ENCODE measurements at regions not wholly inside any gene's neighbourhood (a gene's known extent, or its start where the extent isn't known, plus 50 kb on each side); places are given as distances from the start of the nearest gene placed in this dataset.

DNA sequence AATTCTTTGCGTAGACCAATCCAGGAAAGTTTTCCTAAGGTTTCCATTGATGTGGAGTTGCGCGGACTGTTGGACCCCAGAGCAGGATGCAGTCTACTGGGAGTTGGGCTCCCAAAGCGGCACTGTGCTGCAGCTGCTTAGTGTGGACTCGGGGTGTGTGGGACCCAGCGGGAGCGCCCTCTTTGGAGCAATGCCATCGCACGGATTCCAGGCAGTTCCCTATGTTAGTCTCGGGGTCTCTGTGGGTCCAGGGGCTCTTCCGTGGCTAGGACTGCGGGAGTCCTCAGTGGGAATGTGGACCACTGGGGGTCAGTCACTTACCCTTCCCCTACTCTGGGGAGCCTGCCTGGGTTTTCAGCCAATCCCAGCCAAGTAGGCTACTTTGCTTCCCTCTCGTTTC is 151.7 kb upstream of the OLIG3 start:
- no peaks in the 10 kb centered on the region for H3K79me2 ChIP-seq
- H3K4me3 ChIP-seq (ENCODE audit: low read depth, low read length) = no peak overlapping the region
- H3K36me3 ChIP-seq (ENCODE audit: control insufficient read depth, insufficient read depth, low read length) = no peaks in the 10 kb centered on the region
- no peak overlapping the region for H3K27ac ChIP-seq
- no peak overlapping the region for H2AFZ ChIP-seq
- H3K9me3 ChIP-seq (ENCODE audit: control insufficient read depth, low read length) = no peaks in the 10 kb centered on the region
- no peak overlapping the region for H3K9ac ChIP-seq
- no peak overlapping the region for H3K4me2 ChIP-seq (ENCODE audit: low read length)
- no peaks in the 10 kb centered on the region for H3K27me3 ChIP-seq (ENCODE audit: control insufficient read depth, insufficient read depth, low read length)
- H3K4me1 ChIP-seq = no peaks in the 10 kb centered on the region
- TF ChIP-seq, protein P1, sequence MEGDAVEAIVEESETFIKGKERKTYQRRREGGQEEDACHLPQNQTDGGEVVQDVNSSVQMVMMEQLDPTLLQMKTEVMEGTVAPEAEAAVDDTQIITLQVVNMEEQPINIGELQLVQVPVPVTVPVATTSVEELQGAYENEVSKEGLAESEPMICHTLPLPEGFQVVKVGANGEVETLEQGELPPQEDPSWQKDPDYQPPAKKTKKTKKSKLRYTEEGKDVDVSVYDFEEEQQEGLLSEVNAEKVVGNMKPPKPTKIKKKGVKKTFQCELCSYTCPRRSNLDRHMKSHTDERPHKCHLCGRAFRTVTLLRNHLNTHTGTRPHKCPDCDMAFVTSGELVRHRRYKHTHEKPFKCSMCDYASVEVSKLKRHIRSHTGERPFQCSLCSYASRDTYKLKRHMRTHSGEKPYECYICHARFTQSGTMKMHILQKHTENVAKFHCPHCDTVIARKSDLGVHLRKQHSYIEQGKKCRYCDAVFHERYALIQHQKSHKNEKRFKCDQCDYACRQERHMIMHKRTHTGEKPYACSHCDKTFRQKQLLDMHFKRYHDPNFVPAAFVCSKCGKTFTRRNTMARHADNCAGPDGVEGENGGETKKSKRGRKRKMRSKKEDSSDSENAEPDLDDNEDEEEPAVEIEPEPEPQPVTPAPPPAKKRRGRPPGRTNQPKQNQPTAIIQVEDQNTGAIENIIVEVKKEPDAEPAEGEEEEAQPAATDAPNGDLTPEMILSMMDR (IDR thresholded peaks at IDR 0.05) = no peak

DNA sequence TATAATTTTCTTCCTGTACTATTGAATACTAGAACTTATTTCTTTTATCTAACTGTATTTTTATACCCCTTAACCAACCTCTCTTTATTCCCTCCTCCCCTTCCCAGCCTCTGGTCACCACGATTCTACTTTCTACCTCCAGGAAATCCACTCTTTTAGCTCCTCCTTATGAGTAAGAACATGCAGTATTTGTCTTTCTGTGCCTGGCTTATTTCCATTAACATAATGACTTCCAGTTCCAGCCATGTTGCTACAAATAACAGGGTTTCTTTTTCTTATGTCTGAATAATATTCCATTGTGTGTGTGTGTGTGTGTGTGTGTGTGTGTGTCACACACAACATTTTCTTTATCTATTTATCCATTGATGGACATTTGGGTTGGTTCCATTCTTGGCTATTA is 152.3 kb upstream of the OLIG3 start:
- no peaks in the 10 kb centered on the region for H3K36me3 ChIP-seq (ENCODE audit: control insufficient read depth, insufficient read depth, low read length)
- H3K9ac ChIP-seq = no peak overlapping the region
- H3K4me1 ChIP-seq = no peaks in the 10 kb centered on the region
- no peaks in the 10 kb centered on the region for H3K79me2 ChIP-seq
- H3K9me3 ChIP-seq (ENCODE audit: control insufficient read depth, low read length) = no peaks in the 10 kb centered on the region
- H3K27ac ChIP-seq = no peak overlapping the region
- H3K4me3 ChIP-seq (ENCODE audit: low read depth, low read length) = no peak overlapping the region
- H3K27me3 ChIP-seq (ENCODE audit: control insufficient read depth, insufficient read depth, low read length) = no peaks in the 10 kb centered on the region
- TF ChIP-seq, protein P1 (IDR thresholded peaks at IDR 0.05) = no peak
- H3K4me2 ChIP-seq (ENCODE audit: low read length) = no peak overlapping the region
- H2AFZ ChIP-seq = no peak overlapping the region

DNA sequence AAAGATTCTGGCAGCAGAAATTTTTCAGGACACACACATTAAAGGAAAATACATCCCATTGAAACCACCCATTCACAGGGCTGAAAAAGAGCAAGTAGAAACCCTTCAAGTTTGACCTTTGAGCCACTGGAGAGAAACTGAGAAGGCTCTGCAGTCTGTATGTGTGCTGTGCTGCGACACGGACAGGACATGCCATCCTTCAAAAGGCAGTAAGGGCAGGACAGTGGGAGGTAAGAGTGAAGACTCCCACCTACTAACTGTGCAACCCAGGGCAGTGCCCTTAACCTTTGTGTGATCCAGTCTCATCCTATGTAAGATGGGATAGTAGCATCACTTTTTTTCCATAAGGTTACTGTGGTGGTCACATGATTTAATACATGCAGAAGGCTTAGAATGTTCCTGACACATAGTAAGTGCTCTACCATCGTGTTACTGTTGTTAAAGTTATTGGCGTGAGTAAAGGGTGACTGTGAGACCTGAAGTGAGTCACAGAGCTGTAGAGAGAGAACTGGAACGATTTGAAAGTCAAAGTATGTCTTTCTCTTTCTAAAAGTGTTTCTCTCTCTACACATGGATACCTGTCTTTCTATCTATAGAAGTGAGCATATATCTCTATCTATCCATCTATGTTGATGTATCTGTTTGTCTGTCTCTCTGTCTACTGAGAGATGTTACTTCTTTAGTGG is 153.7 kb upstream of the OLIG3 start:
- H3K4me1 ChIP-seq = no peaks in the 10 kb centered on the region
- no peaks in the 10 kb centered on the region for H3K9me3 ChIP-seq (ENCODE audit: control insufficient read depth, low read length)
- H3K27ac ChIP-seq = no peak overlapping the region
- H3K4me2 ChIP-seq (ENCODE audit: low read length) = no peak overlapping the region
- H3K9ac ChIP-seq = no peak overlapping the region
- no peak overlapping the region for H2AFZ ChIP-seq
- H3K4me3 ChIP-seq (ENCODE audit: low read depth, low read length) = no peak overlapping the region
- H3K27me3 ChIP-seq (ENCODE audit: control insufficient read depth, insufficient read depth, low read length) = no peaks in the 10 kb centered on the region
- H3K36me3 ChIP-seq (ENCODE audit: control insufficient read depth, insufficient read depth, low read length) = no peaks in the 10 kb centered on the region
- TF ChIP-seq, protein P1 (IDR thresholded peaks at IDR 0.05) = no peak
- no peaks in the 10 kb centered on the region for H3K79me2 ChIP-seq

DNA sequence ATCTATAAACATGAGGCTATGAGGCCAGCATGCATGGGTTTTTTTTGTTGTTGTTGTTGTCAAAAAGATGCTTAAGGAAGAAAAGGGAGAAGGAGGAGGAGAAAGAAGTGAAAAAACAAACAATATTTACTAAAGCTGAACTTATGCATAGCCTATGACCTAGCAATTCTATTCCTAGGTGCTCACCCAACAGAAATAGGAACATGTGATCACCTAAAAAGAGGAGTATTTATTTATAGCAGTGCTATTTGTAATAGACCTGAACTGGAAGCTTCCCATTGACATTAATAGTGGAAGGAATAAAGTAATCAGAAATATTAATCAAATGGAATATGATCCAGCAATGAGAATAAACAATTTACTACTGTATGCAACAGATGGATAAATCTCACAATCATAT is 156.5 kb upstream of the OLIG3 start:
- Histone ChIP-seq H3K27me3 (ENCODE audit: control insufficient read depth, insufficient read depth, low read length) (no peaks in the 10 kb centered on the region), H2AFZ (no peak overlapping the region), H3K4me3 (ENCODE audit: low read depth, low read length) (no peak overlapping the region), H3K9ac (no peak overlapping the region), H3K79me2 (no peaks in the 10 kb centered on the region), H3K9me3 (ENCODE audit: control insufficient read depth, low read length) (no peaks in the 10 kb centered on the region), H3K4me1 (no peaks in the 10 kb centered on the region), H3K36me3 (ENCODE audit: control insufficient read depth, insufficient read depth, low read length) (no peaks in the 10 kb centered on the region), H3K4me2 (ENCODE audit: low read length) (no peak overlapping the region), H3K27ac (no peak overlapping the region)
- TF ChIP-seq, protein P1 (IDR thresholded peaks at IDR 0.05) = no peak

DNA sequence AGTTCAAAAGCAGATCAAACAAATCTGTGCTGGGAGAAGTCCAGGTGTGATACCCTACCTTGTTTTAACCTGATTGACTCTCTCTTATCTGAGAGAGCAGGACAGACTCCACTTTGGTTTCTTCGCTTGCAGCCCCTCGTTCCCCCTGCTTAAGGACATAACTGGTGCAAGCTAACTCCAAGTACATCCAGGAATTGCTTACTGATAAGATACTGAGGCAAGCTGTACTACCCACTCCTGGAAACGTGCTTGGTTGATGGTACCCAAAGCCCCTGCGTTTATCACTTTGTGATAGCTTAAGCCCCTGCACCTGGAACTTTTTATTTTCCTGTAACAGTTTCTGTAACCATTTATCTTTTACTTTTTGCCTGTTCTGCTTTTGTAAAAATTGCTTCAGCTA is 157.0 kb upstream of the OLIG3 start:
- Histone ChIP-seq H3K4me3 (ENCODE audit: low read depth, low read length) (no peak overlapping the region), H3K4me1 (no peaks in the 10 kb centered on the region), H3K4me2 (ENCODE audit: low read length) (no peak overlapping the region), H2AFZ (no peak overlapping the region), H3K9ac (no peak overlapping the region), H3K9me3 (ENCODE audit: control insufficient read depth, low read length) (no peaks in the 10 kb centered on the region), H3K27ac (no peak overlapping the region), H3K27me3 (ENCODE audit: control insufficient read depth, insufficient read depth, low read length) (no peaks in the 10 kb centered on the region), H3K79me2 (no peaks in the 10 kb centered on the region), H3K36me3 (ENCODE audit: control insufficient read depth, insufficient read depth, low read length) (no peaks in the 10 kb centered on the region)
- TF ChIP-seq, protein P1 (IDR thresholded peaks at IDR 0.05) = no peak
